Rectal smooth muscle tissue (tissue), 1 donor: ENCODE measurements at regions not wholly inside any gene's neighbourhood (a gene's known extent, or its start where the extent isn't known, plus 50 kb on each side); places are given as distances from the start of the nearest gene placed in this dataset.

ENCODE experiments used
- H3K27ac ChIP-seq: one replicate; pipeline ENCODE4 v1.7.0; 2013; ENCODE audit warnings: low read depth, low read length, inconsistent platforms
- H3K27me3 ChIP-seq: one replicate; pipeline ENCODE4 v1.7.0; 2013; ENCODE audit warnings: low read length; ENCODE audit not compliant: control insufficient read depth, insufficient read depth
- H3K36me3 ChIP-seq: one replicate; pipeline ENCODE4 v1.7.0; 2013; ENCODE audit warnings: low read length; ENCODE audit not compliant: control insufficient read depth, insufficient read depth
- H3K4me1 ChIP-seq: one replicate; pipeline ENCODE4 v1.7.0; 2013; ENCODE audit warnings: low read length; ENCODE audit not compliant: control insufficient read depth, insufficient read depth
- H3K4me3 ChIP-seq: one replicate; pipeline ENCODE4 v1.7.0; 2013; ENCODE audit warnings: low read length
- H3K9ac ChIP-seq: one replicate; pipeline ENCODE4 v1.7.0; 2013; ENCODE audit warnings: low read length

- no peaks in the 10 kb centered on the region for H3K27me3 ChIP-seq
- H3K27ac ChIP-seq: no peak overlapping the region
- no peaks in the 10 kb centered on the region for H3K4me1 ChIP-seq
- H3K9ac ChIP-seq: no peak overlapping the region
- no peaks in the 10 kb centered on the region for H3K36me3 ChIP-seq
- no peak overlapping the region for H3K4me3 ChIP-seq
Measured at GRCh38 chr12:34204830-34205285, 182.6 kb downstream of the ALG10 start.

DNA sequence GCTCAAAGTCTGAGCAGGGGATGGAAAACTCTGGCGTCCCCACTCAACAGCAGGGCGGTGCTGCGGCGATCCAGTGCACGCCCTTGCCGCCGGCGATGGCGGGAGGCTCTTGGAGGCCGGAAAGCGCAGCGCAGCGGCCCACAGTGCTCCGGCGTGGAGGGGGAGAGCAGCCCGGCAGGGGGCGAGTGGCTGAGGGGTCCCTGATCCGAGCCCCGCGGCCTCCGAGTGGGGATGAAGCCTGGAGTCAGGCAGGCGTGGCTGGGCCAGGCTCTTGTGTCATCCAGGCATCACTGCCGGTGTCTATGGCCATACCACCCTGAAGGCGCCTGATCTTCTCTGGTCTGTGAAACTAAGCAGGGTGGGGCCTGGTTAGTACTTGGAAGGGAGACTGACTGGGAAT lies 183.1 kb downstream of the ALG10 start:
- H3K4me1 ChIP-seq: no peaks in the 10 kb centered on the region
- no peak overlapping the region for H3K27ac ChIP-seq
- no peaks in the 10 kb centered on the region for H3K27me3 ChIP-seq
- no peak overlapping the region for H3K4me3 ChIP-seq
- H3K9ac ChIP-seq: no peak overlapping the region
- no peaks in the 10 kb centered on the region for H3K36me3 ChIP-seq

- Histone ChIP-seq H3K36me3 (no peaks in the 10 kb centered on the region), H3K9ac (no peak overlapping the region), H3K27ac (no peak overlapping the region), H3K4me1 (no peaks in the 10 kb centered on the region), H3K27me3 (no peaks in the 10 kb centered on the region), H3K4me3 (no peak overlapping the region)
Measured at GRCh38 chr12:34206061-34206785, 183.9 kb downstream of the ALG10 start.

- H3K4me3 ChIP-seq: no peak overlapping the region
- no peaks in the 10 kb centered on the region for H3K4me1 ChIP-seq
- H3K9ac ChIP-seq: no peak overlapping the region
- no peak overlapping the region for H3K27ac ChIP-seq
- no peaks in the 10 kb centered on the region for H3K36me3 ChIP-seq
- H3K27me3 ChIP-seq: no peaks in the 10 kb centered on the region
Measured at GRCh38 chr12:34207858-34208257, 185.6 kb downstream of the ALG10 start.

GRCh38 chr12:34208331-34209258 lies 186.3 kb downstream of the ALG10 start:
- Histone ChIP-seq H3K9ac (no peak overlapping the region), H3K27ac (no peak overlapping the region), H3K27me3 (no peaks in the 10 kb centered on the region), H3K36me3 (no peaks in the 10 kb centered on the region), H3K4me1 (no peaks in the 10 kb centered on the region), H3K4me3 (no peak overlapping the region)

DNA sequence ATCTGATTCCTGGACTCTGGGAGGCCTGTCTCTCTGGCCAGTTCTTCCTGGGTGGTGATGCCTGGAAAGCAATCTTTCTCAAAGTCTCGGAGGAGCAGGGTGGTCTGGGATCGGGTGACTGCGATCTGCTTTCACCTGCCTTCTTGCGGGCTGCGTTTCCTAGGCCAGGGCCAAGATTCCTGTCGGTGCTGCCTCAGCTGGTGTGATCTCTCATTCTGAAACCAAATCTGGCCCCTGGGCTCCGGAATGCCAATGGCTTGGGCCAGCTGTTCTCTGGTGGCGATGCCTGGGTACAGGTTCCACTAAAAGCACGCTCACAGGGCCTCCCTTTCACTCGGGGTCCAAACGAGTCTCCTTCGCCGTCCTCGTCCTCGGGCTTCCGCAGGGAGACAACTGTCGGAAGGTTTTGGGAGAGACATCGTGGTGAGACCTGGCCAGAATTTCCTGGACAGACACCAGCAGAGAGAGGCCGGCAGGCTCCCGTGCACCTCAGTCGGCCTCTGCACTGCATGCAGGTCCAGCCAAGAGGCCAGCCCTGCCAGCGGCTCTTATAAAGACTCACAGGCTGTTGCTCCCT lies 187.1 kb downstream of the ALG10 start:
- H3K9ac ChIP-seq: no peak overlapping the region

DNA sequence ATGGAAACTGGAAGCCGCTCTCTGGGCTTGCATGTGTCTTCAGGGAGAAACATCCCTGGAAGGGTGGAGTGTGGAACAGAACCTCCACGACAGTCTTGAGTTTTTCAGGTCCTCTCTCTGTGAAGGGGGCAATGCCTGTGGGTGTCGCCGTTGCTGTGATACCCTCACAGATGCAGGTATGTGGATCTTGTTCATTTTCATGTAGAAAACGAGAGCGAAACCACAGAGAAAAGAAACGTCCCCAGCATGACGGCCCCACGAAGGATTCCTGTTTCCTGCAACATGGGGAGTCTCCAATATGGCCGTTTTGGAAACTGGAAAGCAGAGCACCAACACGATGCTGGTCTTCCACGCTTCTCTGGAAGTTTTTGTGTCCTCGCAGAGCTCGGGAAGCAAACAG lies 187.9 kb downstream of the ALG10 start:
- no peak overlapping the region for H3K4me3 ChIP-seq
- no peaks in the 10 kb centered on the region for H3K4me1 ChIP-seq
- no peaks in the 10 kb centered on the region for H3K36me3 ChIP-seq
- H3K27ac ChIP-seq: no peak overlapping the region
- no peaks in the 10 kb centered on the region for H3K27me3 ChIP-seq
- H3K9ac ChIP-seq: no peak overlapping the region

More for the DNA sequence above, 187.1 kb downstream of the ALG10 start:
- no peaks in the 10 kb centered on the region for H3K27me3 ChIP-seq
- H3K4me1 ChIP-seq: no peaks in the 10 kb centered on the region
- H3K4me3 ChIP-seq: no peak overlapping the region
- no peaks in the 10 kb centered on the region for H3K36me3 ChIP-seq
- no peak overlapping the region for H3K27ac ChIP-seq

GRCh38 chr12:34210689-34211530 lies 188.6 kb downstream of the ALG10 start:
- Histone ChIP-seq H3K36me3 (no peaks in the 10 kb centered on the region), H3K9ac (no peak overlapping the region), H3K27me3 (no peaks in the 10 kb centered on the region), H3K27ac (no peak overlapping the region), H3K4me3 (no peak overlapping the region), H3K4me1 (no peaks in the 10 kb centered on the region)

DNA sequence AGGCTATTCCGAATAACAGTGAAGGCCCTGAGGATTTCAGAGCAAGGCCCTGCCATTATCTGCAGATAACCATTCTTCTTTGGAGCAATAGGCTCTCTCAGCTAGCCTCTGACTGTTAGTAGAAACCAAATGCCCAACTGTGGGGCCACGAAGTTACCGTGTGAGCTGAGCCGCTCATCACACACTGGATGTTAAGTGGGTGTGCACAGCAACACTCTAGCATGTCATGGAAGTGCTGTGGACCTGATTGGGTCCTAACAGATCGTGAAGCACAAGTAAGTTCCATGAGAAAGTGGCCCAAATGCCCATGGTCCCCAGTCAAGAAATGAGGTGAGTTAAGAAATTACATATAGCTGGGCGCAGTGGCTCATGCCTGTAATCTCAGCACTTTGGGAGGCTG lies 190.4 kb downstream of the ALG10 start:
- Histone ChIP-seq H3K4me1 (no peaks in the 10 kb centered on the region), H3K36me3 (no peaks in the 10 kb centered on the region), H3K27me3 (no peaks in the 10 kb centered on the region), H3K9ac (no peak overlapping the region), H3K27ac (no peak overlapping the region), H3K4me3 (no peak overlapping the region)

- H3K4me3 ChIP-seq: no peak overlapping the region
- H3K4me1 ChIP-seq: no peaks in the 10 kb centered on the region
- H3K27ac ChIP-seq: no peak overlapping the region
Measured at GRCh38 chr12:34214011-34214410, 191.7 kb downstream of the ALG10 start.

DNA sequence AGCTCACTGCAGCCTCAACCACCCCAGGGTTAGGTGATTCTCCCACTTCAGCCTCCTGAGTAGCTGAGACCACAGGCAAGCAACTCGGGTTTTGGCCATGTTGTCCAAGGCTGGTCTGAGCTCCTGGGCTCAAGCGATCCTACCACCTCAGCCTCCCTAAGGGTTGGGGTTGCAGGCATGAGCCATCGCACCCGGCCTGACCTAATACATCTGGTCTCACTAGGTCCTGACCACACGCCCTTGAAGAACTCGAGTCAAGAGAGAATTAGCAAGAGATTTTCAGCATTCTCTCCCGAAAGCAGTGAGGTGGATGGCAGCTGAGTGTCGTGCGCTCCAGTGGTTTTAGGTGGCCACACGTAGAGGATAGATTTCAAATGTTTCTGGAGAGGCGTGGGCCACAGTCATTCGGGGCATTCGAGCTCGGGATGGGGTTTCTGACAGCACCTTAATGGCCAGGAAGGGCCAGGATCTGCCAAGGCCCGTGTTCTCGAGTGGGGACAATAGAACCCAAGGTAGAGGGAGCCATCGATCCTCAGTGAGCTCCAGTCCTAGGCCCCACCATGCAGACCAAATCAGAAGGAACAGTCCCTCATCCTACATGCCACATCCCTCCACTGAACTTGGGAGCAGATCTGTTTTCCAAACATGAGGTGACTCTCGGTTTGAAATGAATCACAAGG lies 193.1 kb downstream of the ALG10 start:
- Histone ChIP-seq H3K27me3 (no peaks in the 10 kb centered on the region), H3K9ac (no peak overlapping the region), H3K4me1 (no peaks in the 10 kb centered on the region), H3K4me3 (no peak overlapping the region), H3K27ac (no peak overlapping the region), H3K36me3 (no peaks in the 10 kb centered on the region)

More at GRCh38 chr12:34214011-34214410, 191.7 kb downstream of the ALG10 start:
- no peak overlapping the region for H3K9ac ChIP-seq
- H3K36me3 ChIP-seq: no peaks in the 10 kb centered on the region
- H3K27me3 ChIP-seq: no peaks in the 10 kb centered on the region
